ENCODE measurements at regions not wholly inside any gene's neighbourhood (a gene's known extent, or its start where the extent isn't known, plus 50 kb on each side); places are given as distances from the start of the nearest gene placed in this dataset.

GRCh38 chr10:128482052-128482451, 355.8 kb upstream of the MKI67 start:
- TF ChIP-seq MXD1 (CRISPR knock-in tag; IDR thresholded peaks at IDR 0.05; ENCODE audit: borderline replicate concordance, poor library complexity, severe bottlenecking) (no peak), ZZZ3 (IDR thresholded peaks at IDR 0.05) (no peak), POLR2AphosphoS5 (IDR thresholded peaks at IDR 0.05; ENCODE audit: control insufficient read depth, insufficient read depth, low read depth, low read length) (no peak)

All from K562 (cell line).